ENCODE measurements at regions not wholly inside any gene's neighbourhood (a gene's known extent, or its start where the extent isn't known, plus 50 kb on each side); places are given as distances from the start of the nearest gene placed in this dataset.

- no peak for DNase-seq
- H3K9me3 ChIP-seq, result no peaks in the 10 kb centered on the region
- no peaks in the 10 kb centered on the region for H3K27me3 ChIP-seq
- H3K4me3 ChIP-seq, result no peak overlapping the region
- TF ChIP-seq, protein P1, sequence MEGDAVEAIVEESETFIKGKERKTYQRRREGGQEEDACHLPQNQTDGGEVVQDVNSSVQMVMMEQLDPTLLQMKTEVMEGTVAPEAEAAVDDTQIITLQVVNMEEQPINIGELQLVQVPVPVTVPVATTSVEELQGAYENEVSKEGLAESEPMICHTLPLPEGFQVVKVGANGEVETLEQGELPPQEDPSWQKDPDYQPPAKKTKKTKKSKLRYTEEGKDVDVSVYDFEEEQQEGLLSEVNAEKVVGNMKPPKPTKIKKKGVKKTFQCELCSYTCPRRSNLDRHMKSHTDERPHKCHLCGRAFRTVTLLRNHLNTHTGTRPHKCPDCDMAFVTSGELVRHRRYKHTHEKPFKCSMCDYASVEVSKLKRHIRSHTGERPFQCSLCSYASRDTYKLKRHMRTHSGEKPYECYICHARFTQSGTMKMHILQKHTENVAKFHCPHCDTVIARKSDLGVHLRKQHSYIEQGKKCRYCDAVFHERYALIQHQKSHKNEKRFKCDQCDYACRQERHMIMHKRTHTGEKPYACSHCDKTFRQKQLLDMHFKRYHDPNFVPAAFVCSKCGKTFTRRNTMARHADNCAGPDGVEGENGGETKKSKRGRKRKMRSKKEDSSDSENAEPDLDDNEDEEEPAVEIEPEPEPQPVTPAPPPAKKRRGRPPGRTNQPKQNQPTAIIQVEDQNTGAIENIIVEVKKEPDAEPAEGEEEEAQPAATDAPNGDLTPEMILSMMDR (IDR thresholded peaks at IDR 0.05), result no peak
- no peaks in the 10 kb centered on the region for H3K4me1 ChIP-seq
- intact Hi-C loops (cut with DNase I; ENCODE audit: low total_unique reads), result no loop called here
- no peak overlapping the region for H3K27ac ChIP-seq
- H3K36me3 ChIP-seq, result no peaks in the 10 kb centered on the region
These were observed 374.7 kb downstream of the CD109 start for GRCh38 chr6:74070711-74071110.

- no peak for DNase-seq
- Histone ChIP-seq H3K4me1 (no peaks in the 10 kb centered on the region), H3K27me3 (no peaks in the 10 kb centered on the region), H3K9me3 (no peaks in the 10 kb centered on the region), H3K36me3 (no peaks in the 10 kb centered on the region), H3K4me3 (no peak overlapping the region), H3K27ac (no peak overlapping the region)
- TF ChIP-seq, protein P1 (IDR thresholded peaks at IDR 0.05), result no peak
- intact Hi-C loops (cut with DNase I; ENCODE audit: low total_unique reads), result no loop called here
These were observed 374.1 kb downstream of the CD109 start for GRCh38 chr6:74070091-74070490.

DNA sequence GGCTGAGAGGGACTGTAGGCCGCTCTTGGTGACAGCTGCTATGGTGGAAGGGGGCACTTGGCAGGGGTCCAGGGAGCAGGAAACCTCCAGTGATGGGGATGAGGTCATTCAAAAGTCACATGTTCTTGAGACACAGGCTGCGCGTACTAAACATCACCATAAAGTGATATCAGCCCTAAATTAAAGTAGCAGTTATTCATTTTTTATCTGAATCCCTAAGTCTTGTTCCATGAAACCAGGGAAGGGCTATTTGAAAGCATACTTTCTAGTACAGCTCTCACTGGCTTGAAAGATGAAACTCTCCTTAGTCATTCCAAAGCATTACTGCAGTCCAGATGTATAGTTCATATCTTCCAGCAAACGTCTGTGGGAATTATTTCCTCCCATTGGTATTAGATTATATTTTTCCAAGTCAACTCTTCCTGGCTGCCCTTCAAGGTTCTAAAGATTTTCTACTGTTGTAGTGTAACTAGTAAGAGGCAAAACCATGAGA is 373.1 kb downstream of the CD109 start:
- Histone ChIP-seq H3K9me3 (no peaks in the 10 kb centered on the region), H3K36me3 (no peaks in the 10 kb centered on the region), H3K27ac (no peak overlapping the region), H3K4me1 (no peaks in the 10 kb centered on the region), H3K27me3 (no peaks in the 10 kb centered on the region), H3K4me3 (no peak overlapping the region)
- TF ChIP-seq, protein P1 (IDR thresholded peaks at IDR 0.05), result no peak
- intact Hi-C loops (cut with DNase I; ENCODE audit: low total_unique reads), result no loop called here
- DNase-seq, result no peak

- no peak for DNase-seq
- H3K4me3 ChIP-seq, result no peak overlapping the region
- no peaks in the 10 kb centered on the region for H3K9me3 ChIP-seq
- H3K36me3 ChIP-seq, result no peaks in the 10 kb centered on the region
- intact Hi-C loops (cut with DNase I; ENCODE audit: low total_unique reads), result no loop called here
- no peak overlapping the region for H3K27ac ChIP-seq
- H3K4me1 ChIP-seq, result no peaks in the 10 kb centered on the region
- TF ChIP-seq, protein P1 (IDR thresholded peaks at IDR 0.05), result no peak
- H3K27me3 ChIP-seq, result no peaks in the 10 kb centered on the region
These were observed 370.3 kb downstream of the CD109 start for GRCh38 chr6:74066168-74066871.

- Histone ChIP-seq H3K4me1 (no peaks in the 10 kb centered on the region), H3K36me3 (no peaks in the 10 kb centered on the region), H3K4me3 (no peak overlapping the region), H3K9me3 (no peaks in the 10 kb centered on the region), H3K27ac (no peak overlapping the region), H3K27me3 (no peaks in the 10 kb centered on the region)
- no peak for DNase-seq
- TF ChIP-seq, protein P1 (IDR thresholded peaks at IDR 0.05), result no peak
- intact Hi-C loops (cut with DNase I; ENCODE audit: low total_unique reads), result no loop called here
These were observed 369.7 kb downstream of the CD109 start for GRCh38 chr6:74065705-74066104.
